ENCODE measurements at regions not wholly inside any gene's neighbourhood (a gene's known extent, or its start where the extent isn't known, plus 50 kb on each side); places are given as distances from the start of the nearest gene placed in this dataset.

- intact Hi-C loops (cut with micrococcal nuclease): no loop called here
- Mint-ChIP-seq H3K36me3 (ENCODE audit: low read depth) (no peaks in the 10 kb centered on the region), H3K27me3 (no peaks in the 10 kb centered on the region), H3K4me1 (no peaks in the 10 kb centered on the region), H3K4me3 (no peak overlapping the region), H3K27ac (no peak overlapping the region), H3K9me3 (peaks cover 13% of the 10 kb centered on the region)
- DNase-seq: no peak
Measured at GRCh38 chr10:28137907-28138880, 139.3 kb upstream of the ODAD2 start.

DNA sequence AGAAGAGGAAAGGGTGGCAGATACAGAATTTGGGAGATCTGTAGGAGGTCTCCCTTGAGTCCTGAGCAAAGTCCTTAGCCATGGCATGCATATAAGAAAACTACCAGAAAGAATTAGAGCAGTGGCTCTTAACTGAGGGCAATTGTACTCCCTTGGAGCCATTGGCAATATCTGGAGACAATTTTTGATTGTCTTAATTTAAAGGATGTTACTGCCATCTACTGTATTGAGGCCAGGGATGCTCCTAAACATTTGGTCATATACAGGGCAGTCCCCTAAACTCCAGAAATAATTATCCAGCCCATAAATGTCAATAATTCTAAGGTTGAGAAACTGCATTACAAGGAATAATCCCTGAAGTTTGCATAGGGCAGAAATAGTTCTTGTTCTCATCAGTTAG, 136.4 kb upstream of the ODAD2 start:
- Mint-ChIP-seq H3K36me3 (ENCODE audit: low read depth) (no peaks in the 10 kb centered on the region), H3K9me3 (peaks cover 13% of the 10 kb centered on the region), H3K4me3 (no peak overlapping the region), H3K27me3 (no peaks in the 10 kb centered on the region), H3K27ac (no peak overlapping the region), H3K4me1 (no peaks in the 10 kb centered on the region)
- intact Hi-C loops (cut with micrococcal nuclease): no loop called here
- no peak for DNase-seq

- Mint-ChIP-seq H3K4me3 (no peak overlapping the region), H3K36me3 (ENCODE audit: low read depth) (no peaks in the 10 kb centered on the region), H3K27ac (no peak overlapping the region), H3K4me1 (no peaks in the 10 kb centered on the region), H3K27me3 (no peaks in the 10 kb centered on the region), H3K9me3 (peaks cover 10% of the 10 kb centered on the region)
- DNase-seq: no peak
- intact Hi-C loops (cut with micrococcal nuclease): no loop called here
Measured at GRCh38 chr10:28130267-28130666, 131.4 kb upstream of the ODAD2 start.

DNA sequence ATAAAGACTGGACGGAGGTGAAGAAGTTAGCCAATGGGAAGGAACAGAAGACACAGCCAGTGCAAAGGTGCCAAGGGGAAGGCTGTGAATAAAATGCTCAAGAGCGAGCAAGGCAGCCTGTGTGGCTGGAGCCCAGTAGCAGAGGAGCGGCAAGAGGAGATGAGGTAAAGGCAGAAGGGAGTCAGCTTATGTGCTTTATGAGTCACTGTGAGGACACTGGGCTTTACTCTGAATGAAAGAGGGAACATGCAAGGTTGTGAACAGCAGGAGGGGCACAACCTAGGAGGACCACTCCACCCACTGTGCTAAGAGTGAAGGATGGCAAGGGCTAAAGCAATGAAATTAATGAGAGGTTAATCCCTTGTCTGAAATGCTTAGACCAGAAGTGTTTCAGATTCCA, 129.0 kb upstream of the ODAD2 start:
- H3K4me1 Mint-ChIP-seq: no peaks in the 10 kb centered on the region
- H3K27ac Mint-ChIP-seq: no peak overlapping the region
- intact Hi-C loops (cut with micrococcal nuclease): no loop called here
- no peak for DNase-seq
- peaks cover 4% of the 10 kb centered on the region for H3K36me3 Mint-ChIP-seq (ENCODE audit: low read depth)
- no peak overlapping the region for H3K4me3 Mint-ChIP-seq
- peaks cover 4% of the 10 kb centered on the region for H3K9me3 Mint-ChIP-seq
- H3K27me3 Mint-ChIP-seq: no peaks in the 10 kb centered on the region

- intact Hi-C loops (cut with micrococcal nuclease): no loop called here
- Mint-ChIP-seq H3K4me1 (no peaks in the 10 kb centered on the region), H3K27me3 (no peaks in the 10 kb centered on the region), H3K36me3 (ENCODE audit: low read depth) (peaks cover 4% of the 10 kb centered on the region), H3K27ac (no peak overlapping the region), H3K9me3 (peaks cover 4% of the 10 kb centered on the region), H3K4me3 (no peak overlapping the region)
- DNase-seq: no peak
Measured at GRCh38 chr10:28125701-28126100, 126.8 kb upstream of the ODAD2 start.

DNA sequence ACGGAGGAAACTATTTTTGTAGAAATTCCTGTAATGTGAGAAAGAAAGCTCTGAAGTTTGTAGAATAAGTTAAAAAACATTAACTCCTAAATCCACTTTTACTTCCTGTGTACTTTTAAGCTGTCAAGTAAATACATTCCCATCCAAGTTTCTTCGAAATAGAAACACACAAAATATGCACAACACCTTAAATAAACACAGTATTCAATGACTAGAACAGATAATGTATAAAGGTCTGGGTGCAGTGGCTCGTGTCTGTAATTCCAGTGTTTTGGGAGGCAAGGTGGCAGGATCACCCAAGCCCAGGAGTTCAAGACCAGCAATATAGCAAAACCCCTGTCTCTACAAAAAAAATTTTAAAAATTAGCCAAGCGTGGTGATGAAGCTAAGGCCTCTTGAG, 121.9 kb upstream of the ODAD2 start:
- no peak overlapping the region for H3K4me3 Mint-ChIP-seq
- H3K27me3 Mint-ChIP-seq: no peaks in the 10 kb centered on the region
- peaks cover 10% of the 10 kb centered on the region for H3K36me3 Mint-ChIP-seq (ENCODE audit: low read depth)
- peaks cover 10% of the 10 kb centered on the region for H3K4me1 Mint-ChIP-seq
- H3K9me3 Mint-ChIP-seq: no peaks in the 10 kb centered on the region
- intact Hi-C loops (cut with micrococcal nuclease): no loop called here
- no peak overlapping the region for H3K27ac Mint-ChIP-seq
- no peak for DNase-seq

- Mint-ChIP-seq H3K4me1 (peaks cover 10% of the 10 kb centered on the region), H3K4me3 (no peak overlapping the region), H3K27me3 (no peaks in the 10 kb centered on the region), H3K9me3 (no peaks in the 10 kb centered on the region), H3K27ac (no peak overlapping the region), H3K36me3 (ENCODE audit: low read depth) (peaks cover 10% of the 10 kb centered on the region)
- DNase-seq: no peak
- intact Hi-C loops (cut with micrococcal nuclease): no loop called here
Measured at GRCh38 chr10:28120043-28120749, 121.3 kb upstream of the ODAD2 start.

DNA sequence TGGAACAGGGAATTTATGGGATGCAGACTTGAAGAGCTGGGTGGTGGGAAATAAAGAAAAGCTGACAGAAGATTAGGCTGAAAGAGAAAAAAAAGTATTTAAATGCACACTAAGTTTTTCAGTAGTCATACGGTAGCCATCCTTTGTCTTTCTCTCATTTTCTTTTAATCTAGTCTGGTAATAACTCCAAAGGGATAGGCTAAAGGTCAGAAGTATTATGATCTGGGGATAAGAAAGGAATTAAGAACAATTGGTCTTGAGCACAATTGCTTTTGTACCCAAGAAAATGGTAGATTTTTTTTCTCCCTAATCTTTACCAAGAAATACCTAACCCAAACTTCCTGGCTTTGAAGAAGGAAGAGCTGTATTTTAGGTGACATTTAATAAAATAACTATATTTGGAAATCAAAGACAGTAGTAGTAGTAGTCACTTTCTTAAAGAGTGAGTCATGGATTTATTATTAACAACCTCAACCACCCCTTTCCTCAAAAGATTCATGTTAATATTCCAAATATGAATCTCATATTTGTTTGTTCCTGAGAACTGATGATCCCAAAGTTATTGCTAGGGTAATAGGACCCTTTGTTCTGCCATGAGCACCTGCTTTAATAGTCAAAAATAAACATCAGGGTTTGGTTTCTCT, 120.2 kb upstream of the ODAD2 start:
- H3K27me3 Mint-ChIP-seq: no peaks in the 10 kb centered on the region
- H3K4me3 Mint-ChIP-seq: no peak overlapping the region
- no peak overlapping the region for H3K27ac Mint-ChIP-seq
- no peaks in the 10 kb centered on the region for H3K9me3 Mint-ChIP-seq
- intact Hi-C loops (cut with micrococcal nuclease): no loop called here
- H3K36me3 Mint-ChIP-seq (ENCODE audit: low read depth): peaks cover 8% of the 10 kb centered on the region
- peaks cover 10% of the 10 kb centered on the region for H3K4me1 Mint-ChIP-seq
- no peak for DNase-seq

DNA sequence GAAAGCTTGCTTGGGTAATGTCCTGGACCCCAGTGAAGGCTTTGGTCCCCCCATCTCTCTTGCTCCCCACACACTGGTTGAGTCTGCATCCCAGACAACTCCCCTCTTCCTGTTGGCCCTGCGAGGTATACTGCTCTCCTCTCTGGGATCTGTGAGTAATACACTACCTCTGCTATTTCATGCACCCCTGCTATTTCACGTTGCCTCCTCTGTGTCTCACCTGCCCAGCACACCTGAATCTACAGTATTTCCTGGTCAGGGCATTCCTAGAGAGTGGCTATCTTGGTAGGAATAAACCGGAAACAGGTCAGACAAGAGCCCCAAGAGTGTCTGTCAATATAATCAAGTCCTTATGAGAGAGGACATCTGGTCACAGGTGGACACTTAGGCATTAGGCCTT, 114.3 kb upstream of the ODAD2 start:
- Mint-ChIP-seq H3K4me3 (no peak overlapping the region), H3K9me3 (no peaks in the 10 kb centered on the region), H3K27ac (no peak overlapping the region), H3K4me1 (no peaks in the 10 kb centered on the region), H3K27me3 (no peaks in the 10 kb centered on the region), H3K36me3 (ENCODE audit: low read depth) (no peaks in the 10 kb centered on the region)
- intact Hi-C loops (cut with micrococcal nuclease): no loop called here
- no peak for DNase-seq

DNA sequence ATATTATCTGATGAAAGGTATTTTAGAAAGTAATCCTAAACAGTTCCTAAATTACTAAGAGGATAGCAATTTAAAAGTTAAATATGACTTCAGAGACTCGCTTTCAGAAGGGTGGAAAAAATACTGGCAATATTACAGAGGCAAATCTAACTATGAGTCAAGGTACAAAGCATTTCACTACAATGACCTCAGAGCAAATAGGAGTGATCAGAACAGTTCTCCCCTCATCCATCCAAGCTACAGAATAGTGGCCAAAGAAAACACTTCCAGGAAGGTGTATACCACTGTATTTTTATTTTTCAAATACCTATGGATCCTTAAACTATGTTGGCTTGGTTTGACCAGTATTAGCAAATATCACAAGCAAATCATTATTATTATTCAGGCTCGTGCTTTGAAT, 112.8 kb upstream of the ODAD2 start:
- no peak overlapping the region for H3K4me3 Mint-ChIP-seq
- DNase-seq: no peak
- intact Hi-C loops (cut with micrococcal nuclease): no loop called here
- no peaks in the 10 kb centered on the region for H3K9me3 Mint-ChIP-seq
- H3K27me3 Mint-ChIP-seq: no peaks in the 10 kb centered on the region
- H3K27ac Mint-ChIP-seq: no peak overlapping the region
- H3K36me3 Mint-ChIP-seq (ENCODE audit: low read depth): no peaks in the 10 kb centered on the region
- no peaks in the 10 kb centered on the region for H3K4me1 Mint-ChIP-seq

DNA sequence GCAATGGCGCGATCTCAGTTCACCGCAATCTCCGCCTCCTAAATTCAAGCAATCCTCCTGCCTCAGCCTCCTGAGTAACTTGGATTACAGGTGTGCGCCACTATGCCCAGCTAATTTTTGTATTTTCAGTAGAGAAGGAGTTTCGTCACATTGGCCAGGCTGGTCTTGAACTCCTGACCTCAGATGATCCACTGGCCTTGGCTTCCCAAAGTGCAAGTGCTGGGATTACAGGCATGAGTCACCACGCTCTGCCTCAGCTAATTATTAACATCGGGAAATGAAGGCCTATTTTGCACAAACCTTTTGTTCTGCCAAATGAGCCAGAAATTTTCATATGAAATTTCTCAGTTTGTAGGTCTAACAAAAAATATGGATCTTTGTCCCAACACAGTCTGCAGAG, 106.7 kb upstream of the ODAD2 start:
- no peaks in the 10 kb centered on the region for H3K27me3 Mint-ChIP-seq
- no peak overlapping the region for H3K4me3 Mint-ChIP-seq
- no peak overlapping the region for H3K27ac Mint-ChIP-seq
- no peaks in the 10 kb centered on the region for H3K4me1 Mint-ChIP-seq
- no peaks in the 10 kb centered on the region for H3K36me3 Mint-ChIP-seq (ENCODE audit: low read depth)
- intact Hi-C loops (cut with micrococcal nuclease): no loop called here
- no peaks in the 10 kb centered on the region for H3K9me3 Mint-ChIP-seq
- no peak for DNase-seq

GRCh38 chr10:28097633-28098032, 98.8 kb upstream of the ODAD2 start:
- no peaks in the 10 kb centered on the region for H3K36me3 Mint-ChIP-seq (ENCODE audit: low read depth)
- DNase-seq: no peak
- no peaks in the 10 kb centered on the region for H3K4me1 Mint-ChIP-seq
- intact Hi-C loops (cut with micrococcal nuclease): no loop called here
- H3K27me3 Mint-ChIP-seq: no peaks in the 10 kb centered on the region
- no peak overlapping the region for H3K27ac Mint-ChIP-seq
- no peaks in the 10 kb centered on the region for H3K9me3 Mint-ChIP-seq
- H3K4me3 Mint-ChIP-seq: no peak overlapping the region

- H3K9me3 Mint-ChIP-seq: no peaks in the 10 kb centered on the region
- H3K27me3 Mint-ChIP-seq: no peaks in the 10 kb centered on the region
- no peak for DNase-seq
- intact Hi-C loops (cut with micrococcal nuclease): no loop called here
- no peak overlapping the region for H3K4me3 Mint-ChIP-seq
- H3K36me3 Mint-ChIP-seq (ENCODE audit: low read depth): no peaks in the 10 kb centered on the region
- H3K27ac Mint-ChIP-seq: no peak overlapping the region
- no peaks in the 10 kb centered on the region for H3K4me1 Mint-ChIP-seq
Measured at GRCh38 chr10:28095791-28096378, 97.0 kb upstream of the ODAD2 start.

- DNase-seq: no peak
- Mint-ChIP-seq H3K4me3 (no peak overlapping the region), H3K9me3 (no peaks in the 10 kb centered on the region), H3K27ac (no peak overlapping the region), H3K27me3 (no peaks in the 10 kb centered on the region), H3K4me1 (no peaks in the 10 kb centered on the region), H3K36me3 (ENCODE audit: low read depth) (peaks cover 1% of the 10 kb centered on the region)
- intact Hi-C loops (cut with micrococcal nuclease): no loop called here
Measured at GRCh38 chr10:28094121-28094520, 95.2 kb upstream of the ODAD2 start.

Measured in activated CD4-positive, alpha-beta T cell treated with anti-CD3 and anti-CD28 coated beads, Interleukin-2, amount 10 ng/mL, durations not matched to agents 24 days and 14 days (primary cell).